Neural cell (in vitro differentiated cells): ENCODE measurements at regions not wholly inside any gene's neighbourhood (a gene's known extent, or its start where the extent isn't known, plus 50 kb on each side); places are given as distances from the start of the nearest gene placed in this dataset.

Experiments
- H2AFZ ChIP-seq: fragments of 200-600, 300-800 bp; sonication (generic), shearing (Covaris generic); 2 replicates; pipeline ENCODE4 v1.6.0; 2014; ENCODE audit warnings: low read depth, mild to moderate bottlenecking, antibody characterized with exemption, low read length, moderate library complexity
- H3F3A ChIP-seq: fragments of 200-600 bp; shearing (Covaris generic); 2 replicates; pipeline ENCODE4 v1.6.1; 2016; ENCODE audit warnings: mild to moderate bottlenecking, moderate library complexity, mixed read lengths, antibody characterized with exemption, low read length; ENCODE audit not compliant: insufficient read depth, poor library complexity, severe bottlenecking
- H3K27ac ChIP-seq: fragments of 200-600, 300-800 bp; sonication (generic), shearing (Covaris generic); 2 replicates; pipeline ENCODE4 v1.5.1; 2014; ENCODE audit warnings: mild to moderate bottlenecking, low read length, moderate library complexity
- H3K27me3 ChIP-seq: fragments of 300-800, 200-600 bp; sonication (generic), shearing (Covaris generic); 2 replicates; pipeline ENCODE4 v1.6.0; 2014; ENCODE audit warnings: mild to moderate bottlenecking, low read depth, low read length, moderate library complexity; ENCODE audit not compliant: insufficient read depth
- H3K36me3 ChIP-seq: fragments of 300-800, 200-600 bp; sonication (generic), shearing (Covaris generic); 2 replicates; pipeline ENCODE4 v1.5.1; 2014; ENCODE audit warnings: mild to moderate bottlenecking, antibody characterized with exemption, low read length, moderate library complexity; ENCODE audit not compliant: insufficient read depth
- H3K4me2 ChIP-seq: fragments of 300-800, 200-600 bp; sonication (generic), shearing (Covaris generic); 2 replicates; pipeline ENCODE4 v1.6.0; 2014; ENCODE audit warnings: mild to moderate bottlenecking, low read length
- H3K4me3 ChIP-seq: fragments of 300-800, 200-600 bp; sonication (generic), shearing (Covaris generic); 2 replicates; pipeline ENCODE4 v1.5.1; 2014; ENCODE audit warnings: mild to moderate bottlenecking, low read length, moderate library complexity
- H3K79me2 ChIP-seq: fragments of 200-600 bp; shearing (Covaris generic); replicated peaks from 2 replicates; pipeline ENCODE4 v1.6.0; 2014; ENCODE audit warnings: mild to moderate bottlenecking, low read length, moderate library complexity; ENCODE audit not compliant: insufficient read depth
- H3K9ac ChIP-seq: fragments of 300-800, 200-600 bp; sonication (generic), shearing (Covaris generic); 2 replicates; pipeline ENCODE4 v1.6.1; 2016; ENCODE audit warnings: mild to moderate bottlenecking, low read length, mixed read lengths
- H3K9me2 ChIP-seq: fragments of 200-600 bp; shearing (Covaris generic); 2 replicates; pipeline ENCODE4 v1.6.1; 2016; ENCODE audit warnings: mild to moderate bottlenecking, low read length, mixed read lengths; ENCODE audit not compliant: insufficient read depth
- H3K9me3 ChIP-seq: fragments of 200-600, 300-800 bp; sonication (generic), shearing (Covaris generic); 2 replicates; pipeline ENCODE4 v1.6.1; 2016; ENCODE audit warnings: mild to moderate bottlenecking, mixed run types, low read length, moderate library complexity, mixed read lengths
- H4K20me1 ChIP-seq: fragments of 200-600 bp; shearing (Covaris generic); 2 replicates; pipeline ENCODE4 v1.6.1; 2016; ENCODE audit warnings: mild to moderate bottlenecking, mixed run types; ENCODE audit not compliant: insufficient read depth
- EP300 ChIP-seq: fragments of 450-650 bp; conservative IDR thresholded peaks from 2 replicates; pipeline ENCODE4 v1.6.1; 2014; ENCODE audit warnings: antibody characterized with exemption, mild to moderate bottlenecking, moderate library complexity; ENCODE audit not compliant: poor library complexity, severe bottlenecking
- EZH2 ChIP-seq: fragments of 200-600, 300-800 bp; shearing (Covaris generic), sonication (generic); IDR thresholded peaks from 2 replicates; pipeline ENCODE4 v1.6.1; 2014; ENCODE audit warnings: antibody characterized with exemption, low read length, borderline replicate concordance, mild to moderate bottlenecking; ENCODE audit not compliant: insufficient read depth, poor library complexity, severe bottlenecking
- MXI1 ChIP-seq: fragments of 450-650 bp; conservative IDR thresholded peaks from 2 replicates; pipeline ENCODE4 v1.6.1; 2014; ENCODE audit warnings: antibody characterized with exemption, mild to moderate bottlenecking; ENCODE audit not compliant: poor library complexity, severe bottlenecking
- POLR2AphosphoS5 ChIP-seq: IDR thresholded peaks from 2 replicates; pipeline ENCODE4 v1.6.1; 2012
- RAD21 ChIP-seq: fragments of 450-650 bp; conservative IDR thresholded peaks from 2 replicates; pipeline ENCODE4 v1.6.1; 2014; ENCODE audit warnings: antibody characterized with exemption, mild to moderate bottlenecking, moderate library complexity
- SMC3 ChIP-seq: fragments of 450-650 bp; conservative IDR thresholded peaks from 2 replicates; pipeline ENCODE4 v1.6.1; 2014; ENCODE audit warnings: antibody characterized with exemption, mild to moderate bottlenecking, moderate library complexity; ENCODE audit not compliant: poor library complexity
- TAF1 ChIP-seq: IDR thresholded peaks from 2 replicates; pipeline ENCODE4 v1.6.1; 2012; ENCODE audit warnings: low read depth
- TF ChIP-seq, protein P1 (sequence below): fragments of 450-650 bp; IDR thresholded peaks from 2 replicates; pipeline ENCODE4 v1.5.1; 2014; ENCODE audit warnings: antibody characterized with exemption, mild to moderate bottlenecking, moderate library complexity; ENCODE audit not compliant: poor library complexity, severe bottlenecking
- TF ChIP-seq, protein P2 (sequence below): IDR thresholded peaks from 2 replicates; pipeline ENCODE4 v1.6.1; 2012; ENCODE audit warnings: borderline replicate concordance

DNA sequence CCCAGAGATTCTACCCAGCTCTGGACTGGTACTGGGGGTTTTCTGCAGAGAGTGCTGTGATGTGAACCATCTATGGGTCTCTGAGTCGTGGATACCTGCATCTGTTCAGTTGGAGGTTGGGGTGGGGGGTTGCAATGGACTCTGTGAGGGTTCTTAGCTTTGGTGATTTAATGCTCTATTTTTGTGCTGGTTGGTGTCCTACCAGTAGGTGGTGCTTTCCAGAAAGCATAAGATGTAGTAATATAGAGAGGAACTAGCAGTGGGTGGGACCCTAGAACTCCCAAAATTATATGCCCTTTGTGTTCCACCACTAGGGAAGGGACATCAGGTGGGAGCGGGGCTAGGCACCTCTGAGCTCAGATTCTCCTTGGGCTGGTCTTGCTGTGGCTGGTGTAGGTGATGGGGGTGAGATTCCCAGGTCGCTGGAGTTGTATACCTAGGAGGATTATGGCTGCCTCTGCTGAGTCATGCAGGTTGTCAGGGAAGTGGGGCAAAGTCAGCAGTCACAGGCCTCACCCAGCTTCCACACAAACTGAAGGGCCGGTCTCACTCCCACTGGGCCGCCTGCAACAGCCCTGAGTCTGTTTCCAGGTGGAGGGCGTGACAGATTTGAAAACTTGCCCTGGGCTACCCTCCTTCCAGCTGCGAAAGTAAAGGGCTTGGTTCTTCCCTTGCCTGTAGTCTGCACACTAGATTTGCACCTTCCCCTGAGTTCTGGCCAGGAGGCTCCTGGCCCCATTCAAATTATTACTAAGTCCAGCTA is 573.0 kb upstream of the SLITRK1 start:
- no peak overlapping the region for H3K27ac ChIP-seq
- H3K4me2 ChIP-seq: no peak overlapping the region
- H3F3A ChIP-seq: no peaks in the 10 kb centered on the region
- no peaks in the 10 kb centered on the region for H4K20me1 ChIP-seq
- no peaks in the 10 kb centered on the region for H3K9me3 ChIP-seq
- no peaks in the 10 kb centered on the region for H3K36me3 ChIP-seq
- H3K27me3 ChIP-seq: no peaks in the 10 kb centered on the region
- H3K4me3 ChIP-seq: no peak overlapping the region
- H3K9ac ChIP-seq: no peak overlapping the region
- H3K79me2 ChIP-seq: no peaks in the 10 kb centered on the region
- H2AFZ ChIP-seq: no peak overlapping the region
- H3K9me2 ChIP-seq: no peaks in the 10 kb centered on the region
- no peak for TF ChIP-seq POLR2AphosphoS5
- TF ChIP-seq, protein P1, sequence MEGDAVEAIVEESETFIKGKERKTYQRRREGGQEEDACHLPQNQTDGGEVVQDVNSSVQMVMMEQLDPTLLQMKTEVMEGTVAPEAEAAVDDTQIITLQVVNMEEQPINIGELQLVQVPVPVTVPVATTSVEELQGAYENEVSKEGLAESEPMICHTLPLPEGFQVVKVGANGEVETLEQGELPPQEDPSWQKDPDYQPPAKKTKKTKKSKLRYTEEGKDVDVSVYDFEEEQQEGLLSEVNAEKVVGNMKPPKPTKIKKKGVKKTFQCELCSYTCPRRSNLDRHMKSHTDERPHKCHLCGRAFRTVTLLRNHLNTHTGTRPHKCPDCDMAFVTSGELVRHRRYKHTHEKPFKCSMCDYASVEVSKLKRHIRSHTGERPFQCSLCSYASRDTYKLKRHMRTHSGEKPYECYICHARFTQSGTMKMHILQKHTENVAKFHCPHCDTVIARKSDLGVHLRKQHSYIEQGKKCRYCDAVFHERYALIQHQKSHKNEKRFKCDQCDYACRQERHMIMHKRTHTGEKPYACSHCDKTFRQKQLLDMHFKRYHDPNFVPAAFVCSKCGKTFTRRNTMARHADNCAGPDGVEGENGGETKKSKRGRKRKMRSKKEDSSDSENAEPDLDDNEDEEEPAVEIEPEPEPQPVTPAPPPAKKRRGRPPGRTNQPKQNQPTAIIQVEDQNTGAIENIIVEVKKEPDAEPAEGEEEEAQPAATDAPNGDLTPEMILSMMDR: no peak
- TF ChIP-seq SMC3: no peak
- TF ChIP-seq TAF1: no peak
- TF ChIP-seq EP300: no peak
- no peak for TF ChIP-seq MXI1
- TF ChIP-seq, protein P2, sequence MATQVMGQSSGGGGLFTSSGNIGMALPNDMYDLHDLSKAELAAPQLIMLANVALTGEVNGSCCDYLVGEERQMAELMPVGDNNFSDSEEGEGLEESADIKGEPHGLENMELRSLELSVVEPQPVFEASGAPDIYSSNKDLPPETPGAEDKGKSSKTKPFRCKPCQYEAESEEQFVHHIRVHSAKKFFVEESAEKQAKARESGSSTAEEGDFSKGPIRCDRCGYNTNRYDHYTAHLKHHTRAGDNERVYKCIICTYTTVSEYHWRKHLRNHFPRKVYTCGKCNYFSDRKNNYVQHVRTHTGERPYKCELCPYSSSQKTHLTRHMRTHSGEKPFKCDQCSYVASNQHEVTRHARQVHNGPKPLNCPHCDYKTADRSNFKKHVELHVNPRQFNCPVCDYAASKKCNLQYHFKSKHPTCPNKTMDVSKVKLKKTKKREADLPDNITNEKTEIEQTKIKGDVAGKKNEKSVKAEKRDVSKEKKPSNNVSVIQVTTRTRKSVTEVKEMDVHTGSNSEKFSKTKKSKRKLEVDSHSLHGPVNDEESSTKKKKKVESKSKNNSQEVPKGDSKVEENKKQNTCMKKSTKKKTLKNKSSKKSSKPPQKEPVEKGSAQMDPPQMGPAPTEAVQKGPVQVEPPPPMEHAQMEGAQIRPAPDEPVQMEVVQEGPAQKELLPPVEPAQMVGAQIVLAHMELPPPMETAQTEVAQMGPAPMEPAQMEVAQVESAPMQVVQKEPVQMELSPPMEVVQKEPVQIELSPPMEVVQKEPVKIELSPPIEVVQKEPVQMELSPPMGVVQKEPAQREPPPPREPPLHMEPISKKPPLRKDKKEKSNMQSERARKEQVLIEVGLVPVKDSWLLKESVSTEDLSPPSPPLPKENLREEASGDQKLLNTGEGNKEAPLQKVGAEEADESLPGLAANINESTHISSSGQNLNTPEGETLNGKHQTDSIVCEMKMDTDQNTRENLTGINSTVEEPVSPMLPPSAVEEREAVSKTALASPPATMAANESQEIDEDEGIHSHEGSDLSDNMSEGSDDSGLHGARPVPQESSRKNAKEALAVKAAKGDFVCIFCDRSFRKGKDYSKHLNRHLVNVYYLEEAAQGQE: no peak
- TF ChIP-seq EZH2: no peak

DNA sequence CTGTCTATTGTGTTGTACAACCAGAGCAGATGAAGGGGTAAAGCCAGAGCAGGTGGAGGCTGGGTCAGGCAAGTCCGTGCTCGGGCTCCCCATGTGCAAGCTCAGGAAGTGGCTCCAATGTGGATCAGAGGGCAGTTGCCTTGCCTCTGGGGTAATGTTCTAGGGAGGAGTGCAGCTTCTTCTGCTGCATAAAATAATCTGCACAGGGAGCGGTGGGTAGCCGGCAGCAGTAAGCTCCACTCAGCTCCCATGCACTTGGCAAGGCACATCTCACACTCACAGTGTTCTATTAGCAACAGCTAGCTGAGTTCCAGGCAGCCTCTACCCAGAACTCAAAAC is 565.3 kb upstream of the SLITRK1 start:
- no peak overlapping the region for H2AFZ ChIP-seq
- H3K9ac ChIP-seq: no peak overlapping the region
- H3K4me3 ChIP-seq: no peak overlapping the region
- no peaks in the 10 kb centered on the region for H3K9me2 ChIP-seq
- H4K20me1 ChIP-seq: no peaks in the 10 kb centered on the region
- no peaks in the 10 kb centered on the region for H3F3A ChIP-seq
- H3K9me3 ChIP-seq: no peaks in the 10 kb centered on the region
- H3K4me2 ChIP-seq: no peak overlapping the region
- H3K36me3 ChIP-seq: no peaks in the 10 kb centered on the region
- H3K79me2 ChIP-seq: no peaks in the 10 kb centered on the region
- no peaks in the 10 kb centered on the region for H3K27me3 ChIP-seq
- no peak overlapping the region for H3K27ac ChIP-seq
- no peak for TF ChIP-seq MXI1
- TF ChIP-seq RAD21: no peak
- no peak for TF ChIP-seq EP300
- no peak for TF ChIP-seq EZH2
- no peak for TF ChIP-seq SMC3
- no peak for TF ChIP-seq POLR2AphosphoS5
- no peak for TF ChIP-seq TAF1
- TF ChIP-seq, protein P1: no peak
- TF ChIP-seq, protein P2: no peak
